ENCODE measurements at regions not wholly inside any gene's neighbourhood (a gene's known extent, or its start where the extent isn't known, plus 50 kb on each side); places are given as distances from the start of the nearest gene placed in this dataset.
"Not testable (repeated sequence)": the region's sequence is repeated elsewhere in the genome, so short reads cannot be mapped to it uniquely, and the experiment has no call there.

- H2AFZ ChIP-seq (ENCODE audit: low read length), result no peak overlapping the region
- no peaks in the 10 kb centered on the region for H3F3A ChIP-seq (ENCODE audit: insufficient read depth, low read length)
- H3K79me2 ChIP-seq (ENCODE audit: low read length), result no peaks in the 10 kb centered on the region
- no peaks in the 10 kb centered on the region for H3K27me3 ChIP-seq (replicated peaks; ENCODE audit: insufficient read depth, low read length)
- H3K9me2 ChIP-seq (replicated peaks; ENCODE audit: insufficient read depth, low read length), result no peaks in the 10 kb centered on the region
- no peaks in the 10 kb centered on the region for H3K36me3 ChIP-seq (replicated peaks; ENCODE audit: insufficient read depth, low read length)
- no peak overlapping the region for H3K4me2 ChIP-seq (ENCODE audit: low read depth, low read length)
- TF ChIP-seq EZH2phosphoT487 (IDR thresholded peaks at IDR 0.05; ENCODE audit: low read length), result no peak
- TF ChIP-seq EZH2 (optimal IDR thresholded peaks at IDR 0.05; ENCODE audit: low read depth, low read length), result no peak
- H3K27ac ChIP-seq (ENCODE audit: low read length), result no peak overlapping the region
- no peaks in the 10 kb centered on the region for H4K20me1 ChIP-seq (ENCODE audit: insufficient read depth, low read length)
- no peak for DNase-seq
- no peak overlapping the region for H3K4me3 ChIP-seq (ENCODE audit: low read length)
- H3K4me1 ChIP-seq (ENCODE audit: low read length), result no peaks in the 10 kb centered on the region
- no peaks in the 10 kb centered on the region for H3K9me3 ChIP-seq (replicated peaks; ENCODE audit: insufficient read depth, low read length)
- no peak overlapping the region for H3K9ac ChIP-seq (ENCODE audit: low read length)
Measured at GRCh38 chrX:117838581-117839331, 277.9 kb downstream of the KLHL13 start.

- Histone ChIP-seq H3K27ac (ENCODE audit: low read length) (no peak overlapping the region), H3K4me3 (ENCODE audit: low read length) (no peak overlapping the region), H2AFZ (ENCODE audit: low read length) (no peak overlapping the region), H3K79me2 (ENCODE audit: low read length) (no peaks in the 10 kb centered on the region), H3K36me3 (replicated peaks; ENCODE audit: insufficient read depth, low read length) (no peaks in the 10 kb centered on the region), H3K9me2 (replicated peaks; ENCODE audit: insufficient read depth, low read length) (no peaks in the 10 kb centered on the region), H3K27me3 (replicated peaks; ENCODE audit: insufficient read depth, low read length) (no peaks in the 10 kb centered on the region), H3K4me2 (ENCODE audit: low read depth, low read length) (no peak overlapping the region), H3K9me3 (replicated peaks; ENCODE audit: insufficient read depth, low read length) (no peaks in the 10 kb centered on the region), H3K4me1 (ENCODE audit: low read length) (no peaks in the 10 kb centered on the region), H3F3A (ENCODE audit: insufficient read depth, low read length) (no peaks in the 10 kb centered on the region), H3K9ac (ENCODE audit: low read length) (no peak overlapping the region), H4K20me1 (ENCODE audit: insufficient read depth, low read length) (no peaks in the 10 kb centered on the region)
- TF ChIP-seq EZH2phosphoT487 (IDR thresholded peaks at IDR 0.05; ENCODE audit: low read length) (no peak), EZH2 (optimal IDR thresholded peaks at IDR 0.05; ENCODE audit: low read depth, low read length) (no peak), CTCF (IDR thresholded peaks at IDR 0.05; ENCODE audit: low read length) (no peak)
- DNase-seq, result no peak
Measured at GRCh38 chrX:117835034-117835433, 281.6 kb downstream of the KLHL13 start.

- Histone ChIP-seq H4K20me1 (ENCODE audit: insufficient read depth, low read length) (no peaks in the 10 kb centered on the region), H2AFZ (ENCODE audit: low read length) (no peak overlapping the region), H3K9ac (ENCODE audit: low read length) (no peak overlapping the region), H3K9me3 (replicated peaks; ENCODE audit: insufficient read depth, low read length) (no peaks in the 10 kb centered on the region), H3K27me3 (replicated peaks; ENCODE audit: insufficient read depth, low read length) (no peaks in the 10 kb centered on the region), H3K4me3 (ENCODE audit: low read length) (no peak overlapping the region), H3K79me2 (ENCODE audit: low read length) (no peaks in the 10 kb centered on the region), H3K27ac (ENCODE audit: low read length) (no peak overlapping the region), H3K9me2 (replicated peaks; ENCODE audit: insufficient read depth, low read length) (no peaks in the 10 kb centered on the region), H3F3A (ENCODE audit: insufficient read depth, low read length) (no peaks in the 10 kb centered on the region), H3K4me2 (ENCODE audit: low read depth, low read length) (no peak overlapping the region), H3K36me3 (replicated peaks; ENCODE audit: insufficient read depth, low read length) (no peaks in the 10 kb centered on the region), H3K4me1 (ENCODE audit: low read length) (no peaks in the 10 kb centered on the region)
- TF ChIP-seq EZH2 (optimal IDR thresholded peaks at IDR 0.05; ENCODE audit: low read depth, low read length) (no peak), CTCF (IDR thresholded peaks at IDR 0.05; ENCODE audit: low read length) (no peak), EZH2phosphoT487 (IDR thresholded peaks at IDR 0.05; ENCODE audit: low read length) (no peak)
- DNase-seq, result no peak
Measured at GRCh38 chrX:117834076-117834475, 282.5 kb downstream of the KLHL13 start.

GRCh38 chrX:117821472-117821871 lies 295.1 kb downstream of the KLHL13 start:
- not testable (repeated sequence) for H3K27me3 ChIP-seq (replicated peaks; ENCODE audit: insufficient read depth, low read length); DNase-seq

More at GRCh38 chrX:117821472-117821871, 295.1 kb downstream of the KLHL13 start:
- not testable (repeated sequence) for H3K9me2 ChIP-seq (replicated peaks; ENCODE audit: insufficient read depth, low read length); H3K36me3 ChIP-seq (replicated peaks; ENCODE audit: insufficient read depth, low read length); H4K20me1 ChIP-seq (ENCODE audit: insufficient read depth, low read length); H3K9me3 ChIP-seq (replicated peaks; ENCODE audit: insufficient read depth, low read length); H3K4me2 ChIP-seq (ENCODE audit: low read depth, low read length); H3K4me3 ChIP-seq (ENCODE audit: low read length); H3K27ac ChIP-seq (ENCODE audit: low read length); H2AFZ ChIP-seq (ENCODE audit: low read length); H3K9ac ChIP-seq (ENCODE audit: low read length); H3F3A ChIP-seq (ENCODE audit: insufficient read depth, low read length); H3K4me1 ChIP-seq (ENCODE audit: low read length); H3K79me2 ChIP-seq (ENCODE audit: low read length)
